Epithelial cell of esophagus (primary cell): ENCODE measurements at regions not wholly inside any gene's neighbourhood (a gene's known extent, or its start where the extent isn't known, plus 50 kb on each side); places are given as distances from the start of the nearest gene placed in this dataset.

Experiments
- DNase-seq: peaks from one replicate; pipeline ENCODE4 v3.0.0; 2010; ENCODE audit warnings: low read depth
- H3K4me3 ChIP-seq: 2 replicates; pipeline ENCODE4 v1.5.1; 2011; ENCODE audit warnings: mild to moderate bottlenecking, low read length, control low read depth
- TF ChIP-seq, protein P1 (sequence below): IDR thresholded peaks from 2 replicates; pipeline ENCODE4 v1.5.1; 2011; ENCODE audit warnings: low read depth, mild to moderate bottlenecking, low read length, control low read depth, inconsistent platforms; ENCODE audit not compliant: insufficient read depth; ENCODE audit errors: missing control alignments

- DNase-seq, result no peak
- TF ChIP-seq, protein P1, sequence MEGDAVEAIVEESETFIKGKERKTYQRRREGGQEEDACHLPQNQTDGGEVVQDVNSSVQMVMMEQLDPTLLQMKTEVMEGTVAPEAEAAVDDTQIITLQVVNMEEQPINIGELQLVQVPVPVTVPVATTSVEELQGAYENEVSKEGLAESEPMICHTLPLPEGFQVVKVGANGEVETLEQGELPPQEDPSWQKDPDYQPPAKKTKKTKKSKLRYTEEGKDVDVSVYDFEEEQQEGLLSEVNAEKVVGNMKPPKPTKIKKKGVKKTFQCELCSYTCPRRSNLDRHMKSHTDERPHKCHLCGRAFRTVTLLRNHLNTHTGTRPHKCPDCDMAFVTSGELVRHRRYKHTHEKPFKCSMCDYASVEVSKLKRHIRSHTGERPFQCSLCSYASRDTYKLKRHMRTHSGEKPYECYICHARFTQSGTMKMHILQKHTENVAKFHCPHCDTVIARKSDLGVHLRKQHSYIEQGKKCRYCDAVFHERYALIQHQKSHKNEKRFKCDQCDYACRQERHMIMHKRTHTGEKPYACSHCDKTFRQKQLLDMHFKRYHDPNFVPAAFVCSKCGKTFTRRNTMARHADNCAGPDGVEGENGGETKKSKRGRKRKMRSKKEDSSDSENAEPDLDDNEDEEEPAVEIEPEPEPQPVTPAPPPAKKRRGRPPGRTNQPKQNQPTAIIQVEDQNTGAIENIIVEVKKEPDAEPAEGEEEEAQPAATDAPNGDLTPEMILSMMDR, result no peak
- no peak overlapping the region for H3K4me3 ChIP-seq
These were observed 177.3 kb upstream of the RGMA start for GRCh38 chr15:93266291-93266690.

GRCh38 chr15:93265111-93265556, 176.1 kb upstream of the RGMA start:
- TF ChIP-seq, protein P1, result no peak
- DNase-seq, result no peak
- no peak overlapping the region for H3K4me3 ChIP-seq

DNA sequence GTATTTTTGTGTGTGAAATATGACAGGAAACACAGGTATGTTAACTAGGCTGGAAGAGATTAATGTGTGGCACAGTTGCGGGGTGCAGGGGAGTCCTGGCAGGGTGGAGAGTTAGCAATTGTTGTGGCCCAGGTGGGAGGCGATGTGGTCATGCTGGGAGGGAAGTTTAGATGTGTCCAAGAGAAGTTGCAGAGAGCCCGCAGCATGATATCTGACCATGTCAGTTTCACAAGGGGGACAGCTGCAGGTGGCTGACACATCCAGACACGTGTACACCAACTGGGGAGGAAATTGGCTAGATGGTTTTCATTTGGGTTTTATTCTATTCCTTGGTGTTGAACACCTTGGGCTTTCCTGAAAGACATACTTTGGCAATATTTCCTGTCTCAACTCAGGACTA, 172.8 kb upstream of the RGMA start:
- H3K4me3 ChIP-seq, result no peak overlapping the region
- no peak for DNase-seq
- TF ChIP-seq, protein P1, result no peak

GRCh38 chr15:93257920-93258319, 168.9 kb upstream of the RGMA start:
- H3K4me3 ChIP-seq, result no peak overlapping the region
- no peak for DNase-seq
- TF ChIP-seq, protein P1, result no peak

- TF ChIP-seq, protein P1, result no peak
- DNase-seq, result no peak
- H3K4me3 ChIP-seq, result no peak overlapping the region
These were observed 164.7 kb upstream of the RGMA start for GRCh38 chr15:93253681-93254080.

DNA sequence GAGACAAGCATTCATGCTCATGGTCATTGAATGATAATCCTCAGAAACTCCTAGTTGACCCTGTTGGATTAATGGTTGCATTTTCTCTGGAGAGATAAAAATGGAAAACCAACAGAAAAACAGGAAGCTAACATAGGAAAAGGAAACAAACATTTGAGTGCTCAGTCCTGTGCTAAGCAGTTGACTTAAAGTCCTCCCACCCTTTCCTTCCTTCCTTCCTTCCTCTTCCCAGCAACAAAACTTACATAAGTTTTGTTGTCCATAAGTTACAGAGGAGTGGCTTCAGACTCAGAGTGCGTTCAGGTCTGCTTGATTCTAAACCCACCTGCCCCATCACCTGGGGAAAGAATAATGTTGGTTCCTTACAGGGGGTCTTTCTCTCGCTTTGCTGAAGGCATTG, 163.8 kb upstream of the RGMA start:
- H3K4me3 ChIP-seq, result no peak overlapping the region

GRCh38 chr15:93250950-93251349, 161.9 kb upstream of the RGMA start:
- TF ChIP-seq, protein P1, result no peak
- no peak for DNase-seq
- no peak overlapping the region for H3K4me3 ChIP-seq

More for the DNA sequence above, 163.8 kb upstream of the RGMA start:
- TF ChIP-seq, protein P1, result no peak
- no peak for DNase-seq
